ENCODE measurements at regions not wholly inside any gene's neighbourhood (a gene's known extent, or its start where the extent isn't known, plus 50 kb on each side); places are given as distances from the start of the nearest gene placed in this dataset.

DNA sequence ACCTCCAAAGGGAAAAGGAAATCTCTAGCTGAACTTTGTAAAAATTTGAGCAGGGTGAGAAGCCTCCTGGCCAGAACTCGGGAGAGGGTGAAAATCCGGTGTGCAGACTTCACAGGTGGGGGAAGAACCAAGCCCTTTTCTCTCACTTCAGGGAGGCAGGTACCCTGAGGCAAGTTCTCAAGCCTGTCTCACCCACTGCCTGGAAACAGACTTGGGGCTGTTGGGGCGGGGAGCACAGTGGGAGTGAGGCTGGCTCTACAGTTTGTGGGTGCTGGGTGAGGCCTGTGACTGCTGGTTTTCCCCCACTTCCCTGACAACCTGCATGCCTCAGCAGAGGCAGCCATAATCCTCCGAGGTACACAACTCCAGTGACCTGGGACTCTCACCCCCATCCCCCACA is 187.1 kb downstream of the KIF4B start:
- no peak for DNase-seq

DNA sequence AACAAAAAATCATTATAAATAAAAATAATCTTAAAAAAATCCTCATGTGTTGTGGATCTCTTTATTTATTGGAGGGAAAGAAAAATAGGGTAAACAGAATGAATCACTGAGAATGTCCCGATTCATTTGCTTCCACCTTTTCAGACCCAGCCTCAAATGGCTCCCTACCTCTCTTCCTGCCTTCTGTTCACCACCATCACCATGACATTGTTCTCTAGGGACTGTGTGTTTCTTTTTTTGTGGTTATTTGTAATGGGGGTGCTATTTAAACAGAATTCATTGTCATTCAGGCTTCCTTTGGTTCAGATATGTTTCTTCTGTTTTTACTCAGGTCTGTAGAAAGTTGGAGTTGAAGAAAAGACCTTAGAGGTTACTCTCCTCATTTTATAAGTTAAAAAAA is 198.2 kb downstream of the KIF4B start:
- DNase-seq = no peak

DNA sequence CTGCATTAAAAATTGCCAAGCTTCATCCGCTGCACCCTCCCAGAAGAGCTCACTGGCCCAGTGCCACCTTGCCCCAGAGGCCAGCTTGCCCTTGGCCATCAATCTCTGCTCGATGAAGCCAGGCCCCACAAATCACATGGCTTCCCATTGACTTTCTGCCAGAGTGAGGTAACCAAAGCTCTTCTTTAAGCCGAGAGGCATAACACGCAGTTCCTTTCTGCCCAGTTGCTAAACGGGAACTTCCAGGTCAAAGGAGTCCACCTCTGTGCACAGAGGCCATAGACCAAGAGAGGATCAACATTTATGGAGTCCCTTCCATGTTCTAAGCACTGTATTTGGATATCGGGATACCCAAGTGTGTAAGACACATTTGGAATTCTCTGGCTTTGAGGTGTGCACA is 208.8 kb downstream of the KIF4B start:
- no peak for DNase-seq

DNA sequence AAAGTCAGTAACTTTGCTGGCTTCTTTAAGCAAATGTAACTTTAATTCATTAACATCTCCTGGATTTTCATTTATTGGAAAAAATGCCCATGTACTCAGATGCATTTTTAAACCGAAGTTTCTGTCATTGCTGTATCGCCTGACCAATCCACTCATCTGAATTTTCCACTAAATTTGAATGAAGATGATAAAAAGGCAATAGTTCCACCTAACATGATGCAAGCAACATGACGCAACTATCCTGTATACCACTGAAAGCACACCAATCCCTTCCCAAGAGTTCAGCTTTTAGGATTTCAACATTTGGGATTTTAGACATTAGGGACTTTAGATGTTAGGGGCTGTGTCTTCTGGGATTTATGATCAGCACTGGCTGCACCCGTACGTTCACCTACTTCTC is 215.6 kb downstream of the KIF4B start:
- no peak for DNase-seq

DNA sequence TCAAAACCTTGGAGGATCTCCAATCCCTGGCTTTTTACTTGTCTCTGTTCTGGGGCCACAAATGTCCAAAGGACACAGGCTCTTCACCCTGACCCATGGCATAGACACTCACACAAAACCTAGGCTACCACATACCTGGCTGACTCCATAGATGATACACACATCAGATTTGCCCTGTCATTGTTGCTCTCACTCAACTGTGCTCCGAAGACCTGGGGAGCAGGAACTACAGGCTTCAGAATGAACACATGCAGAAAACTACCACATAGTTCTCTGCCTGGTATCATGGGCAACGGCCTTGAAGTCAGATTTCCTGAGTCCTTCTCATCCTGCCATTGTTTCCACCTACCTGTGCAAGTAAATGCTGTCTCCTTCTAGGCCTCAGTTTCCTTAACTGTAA is 226.2 kb downstream of the KIF4B start:
- no peak for DNase-seq

DNA sequence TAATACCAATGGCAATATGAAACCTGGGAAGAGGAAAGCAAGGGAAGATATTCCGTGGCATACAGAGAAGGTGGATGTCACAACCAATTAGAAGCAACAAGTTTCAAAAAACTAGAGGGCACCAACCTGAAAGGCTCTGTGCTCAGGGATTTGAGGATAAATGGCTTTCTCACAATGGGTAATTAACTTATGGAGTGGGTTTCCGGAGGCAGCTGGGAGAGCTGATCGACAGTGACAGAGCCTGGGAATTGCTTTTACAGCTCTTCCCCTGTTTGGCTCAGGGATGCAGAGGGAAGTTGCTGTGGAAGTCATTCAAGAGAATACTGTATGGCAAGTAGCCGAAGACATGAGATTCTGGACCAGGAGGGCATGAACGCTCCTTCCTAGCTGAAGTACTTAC is 237.0 kb downstream of the KIF4B start:
- no peak for DNase-seq

DNA sequence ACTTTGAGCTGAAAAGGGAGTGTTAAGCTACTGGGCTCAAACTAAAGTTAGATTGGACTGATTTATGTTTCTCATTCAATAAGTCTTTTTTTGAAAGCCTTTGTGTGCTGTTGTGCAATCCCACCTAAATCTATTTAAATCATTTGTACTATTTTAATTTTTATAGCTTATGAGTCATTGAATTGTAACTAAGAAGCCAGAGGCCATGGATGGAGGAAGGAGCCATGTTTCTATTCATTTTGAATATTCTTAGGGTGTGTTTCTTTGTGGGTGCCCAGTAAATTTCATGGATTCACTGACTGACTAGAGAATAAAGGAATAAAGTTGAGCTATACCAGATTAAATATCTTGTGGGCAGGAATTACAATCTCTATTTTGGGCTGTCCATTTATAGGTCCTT is 238.5 kb downstream of the KIF4B start:
- no peak for DNase-seq

DNA sequence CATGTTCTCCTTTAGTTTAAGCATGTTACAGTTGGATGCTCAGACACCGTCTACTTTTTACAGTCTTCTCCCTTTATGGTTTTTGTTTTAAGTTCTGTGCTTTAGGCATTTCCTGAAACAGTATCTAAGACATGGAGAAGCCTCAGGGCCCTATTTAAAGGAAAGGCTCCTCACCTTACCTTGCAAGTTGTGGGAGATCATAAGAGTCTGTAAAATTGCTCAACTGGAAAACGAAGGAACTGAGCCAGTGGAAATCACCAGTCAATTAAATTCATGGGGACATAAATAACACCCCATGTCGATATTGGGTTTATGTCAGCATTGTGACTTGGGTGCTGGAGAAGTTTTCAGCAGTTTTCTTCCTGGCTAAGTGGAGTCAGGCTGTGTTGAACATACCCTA is 239.2 kb downstream of the KIF4B start:
- no peak for DNase-seq

DNA sequence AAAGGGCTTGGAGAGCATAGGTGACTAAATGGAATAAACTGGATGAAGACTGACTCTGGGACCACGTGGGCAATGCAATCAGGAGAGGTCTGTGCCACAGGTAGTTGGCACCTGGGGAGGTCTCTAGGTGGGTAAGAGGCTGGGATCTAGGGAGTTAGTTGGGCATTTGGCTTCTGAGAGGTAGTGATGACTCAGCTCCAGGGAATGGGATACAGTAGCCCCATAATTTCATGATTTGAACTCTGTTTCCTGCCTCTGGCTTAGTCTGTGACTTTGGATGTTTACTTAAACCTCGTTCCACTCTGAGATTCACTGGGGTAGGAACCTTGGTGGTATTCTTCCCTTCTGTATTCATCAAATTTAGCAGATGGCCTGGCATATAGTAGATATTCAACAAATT is 240.8 kb downstream of the KIF4B start:
- no peak for DNase-seq

DNA sequence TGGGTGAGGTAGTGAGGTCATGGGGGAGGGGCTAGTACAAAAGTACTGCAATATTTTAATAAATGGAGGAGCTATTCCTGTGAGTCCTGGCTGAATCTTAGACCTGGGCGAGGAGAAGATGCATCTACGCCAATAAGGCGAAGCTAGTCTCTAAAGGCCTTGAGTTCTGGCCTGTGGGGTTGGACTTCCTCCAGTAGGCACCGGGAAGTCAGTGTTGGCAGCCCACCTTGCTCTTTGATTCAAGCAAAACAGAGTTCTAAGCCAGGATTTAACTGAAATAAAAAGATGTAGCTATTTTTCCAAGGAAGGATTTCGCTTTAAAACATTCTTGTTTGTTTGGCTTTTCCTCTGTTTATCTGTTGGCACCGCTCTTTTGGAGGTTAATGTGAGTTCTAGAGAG is 244.6 kb downstream of the KIF4B start:
- DNase-seq = peak; percentile 25

DNA sequence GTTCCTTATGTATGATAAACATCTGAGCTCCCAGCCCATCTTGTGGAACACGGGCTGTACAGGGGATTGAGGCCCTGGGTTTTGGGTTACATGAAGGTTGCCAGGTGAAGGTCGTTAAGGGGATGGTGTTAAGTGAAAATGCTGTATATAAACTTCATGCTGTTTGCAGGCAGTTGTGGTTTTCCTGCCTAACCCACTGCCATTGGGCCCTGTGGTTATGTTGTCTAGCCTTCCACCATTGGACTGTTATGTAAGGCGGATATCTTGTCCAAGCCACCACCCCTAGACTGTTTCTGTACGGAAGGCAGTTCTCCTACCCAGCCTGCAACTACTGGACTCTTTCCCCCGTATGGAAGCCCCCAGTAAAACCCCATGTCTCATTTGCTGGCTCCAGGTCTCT is 246.1 kb downstream of the KIF4B start:
- DNase-seq = no peak

DNA sequence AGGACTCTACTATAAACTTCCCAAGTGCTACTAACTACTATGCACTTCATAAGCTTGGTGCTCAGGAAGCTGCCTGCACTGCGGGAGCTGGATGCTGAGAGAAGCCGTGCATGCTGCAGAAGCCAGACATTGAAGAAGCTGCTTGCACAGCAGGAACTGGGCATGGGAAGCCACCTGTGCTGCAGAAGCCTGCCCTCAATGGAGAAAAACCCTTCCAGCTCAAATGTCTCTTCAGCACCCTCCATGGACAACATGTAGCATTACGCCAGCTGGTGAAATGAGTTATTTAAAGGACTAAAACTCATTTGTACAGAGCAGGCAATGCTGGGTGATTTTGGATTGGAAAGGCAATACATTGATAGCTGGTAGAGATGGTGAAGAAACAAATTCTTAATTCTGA is 247.2 kb downstream of the KIF4B start:
- no peak for DNase-seq

DNA sequence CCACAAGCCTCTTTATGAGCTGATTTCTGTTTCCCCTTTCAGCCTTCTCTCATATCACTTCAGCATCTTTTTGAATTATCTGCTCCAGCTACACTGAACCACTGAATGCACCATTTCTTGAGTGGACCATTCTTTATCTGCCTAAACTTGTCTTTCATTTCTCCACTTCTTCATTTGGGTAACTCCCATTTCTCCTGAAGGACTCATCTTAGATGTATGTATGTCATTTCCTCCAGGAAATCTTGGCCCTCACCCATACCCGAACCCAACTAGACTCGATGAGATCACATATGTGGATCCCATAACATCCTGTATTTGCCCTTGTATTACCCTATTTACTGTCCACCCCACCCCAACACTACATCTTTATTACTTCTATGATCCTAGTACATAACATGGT is 249.8 kb downstream of the KIF4B start:
- no peak for DNase-seq

DNA sequence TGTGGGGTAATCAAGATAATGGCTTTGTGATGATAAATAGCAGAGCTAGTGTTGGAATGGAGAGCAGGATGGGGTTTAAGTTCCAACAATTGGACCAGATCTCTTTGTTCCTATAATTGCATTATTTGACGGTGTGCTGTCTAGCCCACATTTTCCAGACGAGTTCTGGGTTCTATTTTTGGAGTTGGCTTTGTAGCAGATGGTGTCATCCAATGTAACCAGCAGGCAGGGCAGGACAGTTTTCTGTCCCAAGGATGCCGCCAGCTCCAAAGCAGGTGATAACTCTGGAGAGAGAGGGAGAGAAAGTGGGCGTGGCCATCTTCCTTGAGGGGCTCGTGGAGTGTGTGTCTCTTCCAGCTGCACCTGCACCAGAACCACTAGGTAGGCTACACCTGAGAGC is 251.3 kb downstream of the KIF4B start:
- DNase-seq = no peak

DNA sequence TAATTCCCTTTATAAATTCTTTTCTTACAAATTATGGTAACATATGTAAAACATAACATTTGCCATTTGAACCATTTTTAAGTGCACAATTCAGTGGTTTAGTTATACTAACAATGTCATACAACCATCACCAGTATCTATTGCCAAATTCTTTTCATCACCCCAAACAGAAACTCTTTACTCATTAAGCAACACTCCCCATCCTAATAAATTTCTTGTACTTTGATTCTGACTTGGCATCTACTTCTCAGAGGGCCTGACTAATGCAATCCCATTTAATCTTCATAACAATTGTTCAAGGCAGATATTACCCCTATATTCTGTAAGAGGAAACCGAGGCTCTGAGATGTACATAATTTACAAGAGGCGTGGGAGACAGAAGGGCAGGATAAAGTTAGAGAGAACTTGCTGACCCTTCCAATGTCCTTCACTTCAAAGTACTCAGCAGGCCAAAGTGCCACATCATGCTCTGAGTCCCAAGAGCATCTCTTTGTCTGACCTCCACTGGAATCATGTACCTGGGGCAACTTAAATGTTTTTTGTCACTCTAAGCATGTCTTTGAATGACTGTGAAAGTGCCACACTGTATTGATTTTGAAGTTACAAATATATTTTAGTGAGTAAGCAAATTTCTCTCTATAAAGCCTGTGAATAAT is 255.3 kb downstream of the KIF4B start:
- DNase-seq = no peak

DNA sequence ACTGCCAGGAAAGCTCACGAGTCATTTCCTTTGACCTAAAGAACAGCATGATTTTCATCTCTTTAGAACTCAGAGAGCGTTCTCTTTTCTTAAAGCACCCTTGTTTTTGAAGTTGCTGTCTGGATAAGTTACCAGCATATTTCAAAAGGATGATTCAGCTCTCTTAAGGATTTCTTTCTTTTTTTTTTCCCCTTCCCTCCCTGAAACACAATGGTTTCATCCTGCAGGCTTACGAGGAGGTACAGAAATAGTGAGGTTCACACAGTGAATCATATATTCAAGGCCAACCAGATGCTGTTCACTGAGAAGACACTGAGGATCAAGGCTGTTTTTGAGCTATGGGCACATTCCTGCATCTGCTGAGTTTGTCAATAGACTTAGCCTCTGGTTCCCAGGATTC is 257.2 kb downstream of the KIF4B start:
- DNase-seq = no peak

DNA sequence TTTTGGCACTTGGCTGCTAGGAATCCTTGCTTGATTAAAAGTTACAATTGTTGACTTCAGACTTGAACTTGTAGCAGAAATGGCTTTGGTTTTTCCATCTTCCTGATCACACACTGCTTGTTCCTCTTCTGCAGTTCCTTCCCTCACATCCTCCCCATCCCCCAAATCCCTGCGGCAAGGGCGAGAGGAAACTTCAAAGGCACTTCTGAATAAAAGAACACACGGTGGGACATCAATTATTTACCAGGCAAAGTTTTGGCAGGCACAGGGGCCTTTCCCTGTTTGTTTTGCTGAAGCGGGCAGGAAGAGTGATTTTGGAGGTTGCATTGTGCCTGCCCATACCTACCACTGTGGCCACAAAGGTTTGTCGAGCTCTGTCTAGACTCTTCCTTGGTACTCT is 260.9 kb downstream of the KIF4B start:
- DNase-seq = no peak

DNA sequence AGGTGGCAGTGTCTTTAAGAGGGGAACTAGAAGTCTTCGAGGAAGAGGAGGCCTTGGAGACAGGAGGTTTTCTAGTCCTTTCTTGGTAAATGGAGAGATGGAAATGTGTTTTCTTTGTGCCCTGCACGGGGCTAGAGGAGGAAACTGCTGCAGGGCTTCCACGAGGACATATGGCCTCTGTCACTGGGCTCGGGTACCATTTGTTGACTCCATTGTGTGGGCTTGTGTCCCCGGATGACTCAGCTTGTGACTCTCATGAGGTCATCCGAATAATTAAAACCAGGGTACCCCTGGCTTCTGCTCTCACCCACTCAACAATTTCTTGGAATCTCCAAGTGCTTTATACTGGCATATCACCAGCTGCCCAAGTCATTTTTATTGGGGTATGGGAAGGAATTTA is 261.7 kb downstream of the KIF4B start:
- no peak for DNase-seq

DNA sequence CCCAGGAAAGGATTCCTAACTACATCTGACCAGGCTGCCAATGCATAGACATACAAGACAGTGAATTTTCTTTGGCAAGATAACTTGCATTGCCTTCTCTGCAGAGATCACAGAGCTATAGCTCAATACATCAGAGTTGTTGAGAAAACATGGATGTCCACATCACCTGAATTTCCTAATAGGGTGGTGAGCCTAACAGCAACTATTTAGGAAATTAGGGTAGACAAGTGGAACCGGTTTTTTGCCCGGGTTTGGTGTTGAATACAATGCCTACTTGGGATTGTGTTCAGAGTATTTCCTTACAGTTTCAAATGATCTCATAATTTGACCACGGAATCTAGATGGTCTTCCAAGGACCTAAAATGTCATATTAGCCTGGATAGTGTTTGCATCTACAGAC is 262.7 kb downstream of the KIF4B start:
- DNase-seq = no peak

DNA sequence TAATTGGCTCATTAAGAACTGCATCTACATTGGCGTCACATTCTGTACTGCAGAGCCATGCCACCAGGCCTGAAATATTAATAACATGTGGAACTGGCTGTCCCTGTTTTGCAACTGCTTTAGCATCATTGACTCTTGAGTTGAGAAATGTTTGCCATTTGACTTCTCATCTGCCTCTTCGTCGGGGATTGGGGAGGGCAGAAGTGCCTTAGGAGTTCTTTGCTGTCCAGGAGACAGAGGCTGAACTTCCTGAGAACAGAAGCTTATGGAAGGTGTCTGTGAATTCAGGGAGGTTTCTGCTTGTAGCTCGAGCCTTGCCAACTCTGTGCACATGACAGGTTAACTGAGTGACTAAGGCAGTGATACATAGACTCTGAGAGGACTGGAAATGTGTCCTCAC is 265.0 kb downstream of the KIF4B start:
- no peak for DNase-seq

DNA sequence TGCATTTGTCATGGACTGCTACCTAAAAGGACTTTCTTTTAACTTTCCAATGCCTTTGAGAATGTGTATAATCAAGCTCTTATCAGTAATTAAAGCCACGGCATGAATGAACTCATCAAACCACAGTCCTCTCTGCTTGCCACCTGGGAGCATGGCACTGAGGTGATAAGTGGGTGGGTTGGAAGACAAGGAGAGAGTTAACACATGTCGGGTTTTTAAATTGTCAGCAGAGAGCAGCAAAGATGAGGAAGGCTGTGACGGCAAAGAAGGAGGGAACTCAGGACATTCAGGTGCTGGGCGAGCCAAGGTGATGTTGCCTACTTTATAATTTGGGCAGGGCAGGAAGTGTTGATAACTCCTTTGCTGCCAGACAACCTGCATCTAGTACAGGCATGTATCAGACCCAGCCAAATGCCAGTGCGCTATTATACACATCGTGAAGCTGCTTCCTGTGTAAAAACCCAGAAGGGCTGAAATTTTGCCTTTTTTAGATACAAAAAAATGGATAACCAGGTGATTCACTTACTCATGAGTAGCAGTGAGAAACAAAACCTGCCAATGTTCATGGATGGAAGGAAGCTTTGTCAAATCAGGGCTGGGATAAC is 269.1 kb downstream of the KIF4B start:
- DNase-seq = no peak

DNA sequence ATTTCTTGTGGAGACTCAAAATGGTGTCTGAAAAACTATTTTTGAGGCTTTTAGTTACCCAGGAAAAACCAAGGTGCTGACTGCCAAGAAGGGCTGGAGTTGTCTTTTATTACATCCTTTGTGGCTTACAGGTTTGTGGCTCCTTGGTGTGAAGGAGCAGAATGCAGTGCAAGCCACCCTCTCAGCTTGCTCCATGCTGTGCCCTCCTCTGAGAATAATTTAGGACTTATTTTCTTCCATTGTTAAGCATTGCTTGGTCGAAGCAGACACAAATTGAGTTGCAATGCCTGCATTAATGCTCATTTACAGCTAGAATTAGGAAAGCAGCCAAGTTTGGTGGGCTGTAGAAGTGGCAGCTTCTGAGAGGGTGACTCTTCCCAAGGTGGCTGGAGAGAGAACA is 272.2 kb downstream of the KIF4B start:
- DNase-seq = no peak

DNA sequence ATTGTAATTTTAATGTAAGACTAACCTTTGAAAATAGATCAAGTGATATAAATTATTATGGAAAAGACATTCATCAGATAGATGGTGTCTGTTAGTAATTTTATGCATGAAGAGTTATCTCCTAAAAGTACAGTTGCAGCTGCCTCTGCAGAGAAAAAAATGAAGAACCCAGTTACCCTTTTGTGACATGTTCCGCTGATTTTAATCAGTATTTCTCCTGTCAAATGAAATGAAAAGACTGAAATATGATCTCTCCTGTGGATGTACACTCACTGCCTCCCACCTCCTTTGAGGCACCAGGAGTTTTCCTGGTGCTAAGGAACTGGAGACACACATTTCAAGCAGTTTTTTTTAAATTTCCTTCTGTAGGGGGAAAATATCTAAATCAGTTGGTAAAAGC is 277.4 kb downstream of the KIF4B start:
- DNase-seq = no peak

DNA sequence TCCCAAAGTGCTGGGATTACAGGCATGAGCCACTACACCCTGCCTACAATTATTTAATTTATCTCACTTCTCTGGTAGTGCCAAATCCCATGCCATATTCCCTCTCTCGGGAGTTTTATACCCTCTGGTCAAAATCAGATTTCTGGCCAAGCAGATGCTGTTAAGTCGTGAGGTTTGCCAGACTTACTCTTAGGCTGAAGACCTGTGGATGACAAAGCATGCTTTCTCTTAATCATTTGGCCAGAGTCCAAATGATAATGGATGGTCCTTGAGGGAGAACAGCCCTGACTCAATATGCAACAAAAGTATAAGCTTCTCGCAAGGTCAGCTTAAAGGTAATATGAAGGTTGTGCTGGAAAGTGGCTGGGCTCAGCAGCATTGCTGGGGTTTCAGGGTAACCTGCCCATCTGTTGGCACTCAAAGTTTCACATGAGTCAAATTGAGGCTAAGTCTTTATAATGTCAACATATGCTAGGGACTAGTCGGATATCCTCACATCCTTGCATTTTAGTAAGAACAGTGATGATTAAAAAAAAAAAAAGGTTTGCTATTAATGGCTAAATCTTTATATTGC is 280.1 kb downstream of the KIF4B start:
- no peak for DNase-seq
